GM13976 (cell line): ENCODE measurements at regions not wholly inside any gene's neighbourhood (a gene's known extent, or its start where the extent isn't known, plus 50 kb on each side); places are given as distances from the start of the nearest gene placed in this dataset.

Experiments used
- DNase-seq: peaks from one replicate; pipeline ENCODE4 v3.0.0; 2012; ENCODE audit warnings: low spot score
- CTCF ChIP-seq: IDR thresholded peaks from 2 replicates; pipeline ENCODE4 v1.5.1; 2012; ENCODE audit warnings: borderline replicate concordance, mild to moderate bottlenecking; ENCODE audit not compliant: insufficient read depth; ENCODE audit errors: extremely low read depth, missing control alignments, control extremely low read depth
- in situ Hi-C: fragments of 300-500 bp; cut with MboI; formaldehyde crosslinking; loops from one replicate; pipeline ENCODE4 v1.12.0; 2022; ENCODE audit warnings: low sequenced_read_pairs, mixed read lengths, inconsistent platforms; ENCODE audit not compliant: unreplicated experiment

GRCh38 chr2:105150231-105150630, 91.3 kb upstream of the GPR45 start:
- no peak for DNase-seq
- TF ChIP-seq CTCF, result no peak

GRCh38 chr2:105154119-105154818, 87.3 kb upstream of the GPR45 start:
- in situ Hi-C loops, result no loop called here
- no peak for TF ChIP-seq CTCF
- DNase-seq, result no peak

More at GRCh38 chr2:105150231-105150630, 91.3 kb upstream of the GPR45 start:
- in situ Hi-C loops, result no loop called here

- in situ Hi-C loops, result no loop called here
Measured at GRCh38 chr2:105156166-105156565, 85.4 kb upstream of the GPR45 start.

GRCh38 chr2:105158002-105158401, 83.5 kb upstream of the GPR45 start:
- no peak for DNase-seq
- in situ Hi-C loops, result no loop called here
- no peak for TF ChIP-seq CTCF

More at GRCh38 chr2:105156166-105156565, 85.4 kb upstream of the GPR45 start:
- DNase-seq, result no peak
- TF ChIP-seq CTCF, result no peak

GRCh38 chr2:105166688-105167087, 74.9 kb upstream of the GPR45 start:
- no peak for TF ChIP-seq CTCF
- DNase-seq, result no peak
- in situ Hi-C loops, result no loop called here

- TF ChIP-seq CTCF, result no peak
- in situ Hi-C loops, result no loop called here
Measured at GRCh38 chr2:105168543-105168942, 73.0 kb upstream of the GPR45 start.

More at GRCh38 chr2:105168543-105168942, 73.0 kb upstream of the GPR45 start:
- DNase-seq, result no peak
